GM21786 (cell line): ENCODE measurements at regions not wholly inside any gene's neighbourhood (a gene's known extent, or its start where the extent isn't known, plus 50 kb on each side); places are given as distances from the start of the nearest gene placed in this dataset.
"Not testable (repeated sequence)": the region's sequence is repeated elsewhere in the genome, so short reads cannot be mapped to it uniquely, and the experiment has no call there.

Experiments
- ATAC-seq: cut with Tn5 transposase; IDR thresholded peaks from one replicate; pipeline ENCODE4 v1.9.1; 2021; ENCODE audit not compliant: unreplicated experiment

- ATAC-seq: no peak
Observed at GRCh38 chr4:181827246-181827645, 416.0 kb upstream of the TENM3 start.

DNA sequence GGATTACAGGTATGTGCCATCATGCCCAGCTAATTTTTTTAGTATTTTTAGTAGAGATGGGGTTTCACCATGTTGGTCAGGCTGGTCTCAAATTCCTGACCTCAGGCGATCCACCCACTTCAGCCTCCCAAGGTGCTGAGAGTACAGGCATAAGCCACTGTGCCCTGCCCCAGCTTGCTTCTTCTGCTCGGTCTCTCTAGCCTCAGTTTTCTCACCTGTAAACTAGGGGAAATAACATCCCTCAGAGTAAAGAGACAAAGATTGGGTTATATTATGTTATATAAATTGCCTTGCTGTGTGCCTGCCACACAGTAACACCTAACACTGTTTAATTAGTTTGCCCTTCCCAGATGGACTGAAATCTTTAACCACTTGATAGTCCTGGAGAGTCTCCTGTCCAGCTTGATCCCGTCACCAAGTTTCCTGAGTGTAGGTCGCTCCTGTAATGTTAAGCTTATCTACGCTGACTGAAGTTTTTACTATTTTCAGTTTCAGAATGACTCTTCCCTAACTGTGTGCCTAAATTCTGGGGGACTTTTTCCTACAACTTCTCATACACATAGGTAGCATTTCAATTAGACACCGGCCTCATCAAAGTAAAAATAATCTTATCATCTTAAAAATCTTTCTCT lies 412.7 kb upstream of the TENM3 start:
- ATAC-seq: peak; percentile 68

DNA sequence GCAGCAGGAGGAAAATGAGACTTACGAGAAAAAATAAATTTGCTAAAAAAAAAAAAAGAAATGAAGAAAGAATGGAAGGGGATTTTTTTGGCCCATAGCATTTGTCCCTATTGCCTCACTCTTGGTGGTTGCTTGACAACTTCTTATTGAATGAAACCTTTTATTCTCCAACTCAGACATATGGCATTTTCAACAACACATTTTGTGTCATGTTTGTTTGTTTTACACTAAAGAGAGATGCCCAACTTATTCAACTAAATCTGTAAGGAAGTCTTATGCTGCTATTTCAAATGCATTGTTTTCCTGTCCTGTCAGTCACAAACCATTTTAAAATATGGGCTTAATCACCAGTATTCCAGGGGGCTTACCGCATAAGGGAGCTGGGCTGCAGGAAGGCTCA lies 409.1 kb upstream of the TENM3 start:
- no peak for ATAC-seq

GRCh38 chr4:181835348-181835747 lies 407.9 kb upstream of the TENM3 start:
- ATAC-seq: no peak

DNA sequence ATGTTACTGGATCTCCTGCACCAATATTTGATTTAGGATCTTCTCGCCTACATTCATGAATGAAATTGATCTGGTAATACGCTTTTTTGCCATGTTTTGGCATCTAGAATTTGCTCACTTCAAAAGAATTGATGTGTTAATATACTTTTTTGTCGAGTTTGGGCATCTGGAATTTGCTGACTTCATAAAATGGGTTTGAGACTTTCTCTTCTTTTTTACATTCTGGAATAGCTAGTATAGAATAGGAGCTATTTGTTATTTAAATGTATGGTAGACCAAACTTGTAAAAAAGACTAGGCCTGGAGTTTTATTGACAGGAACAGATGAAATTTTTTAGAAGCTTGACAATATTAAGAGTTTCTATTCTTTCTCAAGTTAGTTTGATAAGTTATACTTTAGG lies 404.9 kb upstream of the TENM3 start:
- no peak for ATAC-seq

DNA sequence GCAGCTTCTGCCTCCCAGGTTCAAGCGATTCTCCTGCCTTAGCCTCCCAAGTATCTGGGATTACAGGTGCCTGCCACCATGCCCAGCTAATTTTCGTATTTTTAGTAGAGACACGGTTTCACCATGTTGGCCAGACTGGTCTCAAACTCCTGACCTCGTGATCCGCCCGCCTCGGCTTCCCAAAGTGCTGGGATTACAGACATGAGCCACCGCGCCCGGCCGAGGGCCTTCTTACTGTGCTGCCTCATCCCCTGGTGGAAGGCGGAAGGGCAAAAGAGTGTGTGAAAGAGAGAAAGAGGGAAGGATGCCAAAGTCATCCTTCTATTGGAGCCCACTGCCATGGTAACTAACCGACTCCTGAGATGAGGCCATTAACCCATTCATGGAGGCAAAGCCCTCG lies 399.4 kb upstream of the TENM3 start:
- ATAC-seq: not testable (repeated sequence)

GRCh38 chr4:181845617-181846016 lies 397.6 kb upstream of the TENM3 start:
- no peak for ATAC-seq

DNA sequence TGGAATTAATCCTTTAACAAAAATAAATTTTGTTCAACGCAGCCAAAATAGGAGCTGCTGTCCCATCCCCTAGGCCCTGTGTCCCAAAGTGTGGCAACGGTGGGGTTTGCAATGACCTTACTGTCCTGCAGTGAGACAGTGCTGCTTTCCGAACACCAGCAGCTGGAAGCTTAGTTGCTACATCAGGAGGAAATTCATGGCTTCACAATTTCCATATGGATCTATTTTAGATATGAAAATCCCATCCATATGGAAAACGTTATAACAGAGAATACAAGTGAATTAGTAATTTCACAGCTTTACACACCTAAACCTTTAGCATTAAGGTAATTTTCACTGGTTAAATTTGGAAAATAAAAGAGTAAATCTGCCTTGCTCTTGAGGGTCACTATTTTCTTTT lies 396.3 kb upstream of the TENM3 start:
- ATAC-seq: no peak

GRCh38 chr4:181848357-181848756 lies 394.8 kb upstream of the TENM3 start:
- ATAC-seq: no peak

- no peak for ATAC-seq
Observed at GRCh38 chr4:181849472-181849871, 393.7 kb upstream of the TENM3 start.

DNA sequence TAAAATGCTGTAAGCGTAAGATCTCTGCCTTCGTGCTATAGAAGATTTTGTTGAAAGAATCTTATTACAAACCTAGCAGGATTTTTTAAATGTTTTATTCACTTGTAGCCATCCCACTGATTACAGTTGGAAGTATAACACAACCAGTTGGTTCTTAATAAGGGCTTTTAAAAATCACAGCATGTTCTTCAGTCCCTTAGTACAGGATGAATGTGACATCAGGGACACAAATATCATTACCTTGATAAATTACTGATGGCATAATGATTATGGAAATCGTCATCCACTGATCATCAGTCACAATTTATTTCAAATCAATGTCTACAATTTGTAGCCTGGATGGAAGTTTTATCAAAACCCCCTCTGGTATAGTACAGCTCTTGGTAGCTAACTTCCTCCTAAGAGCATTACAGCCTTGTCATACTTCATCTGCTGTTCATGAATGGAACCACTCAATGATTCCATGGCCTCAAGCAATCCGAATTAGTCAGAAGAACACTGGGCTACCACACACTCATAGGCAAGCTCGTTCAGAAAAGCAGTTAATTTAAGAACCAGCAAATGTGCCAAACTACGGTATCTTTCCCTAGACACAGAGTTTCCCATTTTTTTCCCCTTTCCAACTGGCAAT lies 389.2 kb upstream of the TENM3 start:
- ATAC-seq: no peak

DNA sequence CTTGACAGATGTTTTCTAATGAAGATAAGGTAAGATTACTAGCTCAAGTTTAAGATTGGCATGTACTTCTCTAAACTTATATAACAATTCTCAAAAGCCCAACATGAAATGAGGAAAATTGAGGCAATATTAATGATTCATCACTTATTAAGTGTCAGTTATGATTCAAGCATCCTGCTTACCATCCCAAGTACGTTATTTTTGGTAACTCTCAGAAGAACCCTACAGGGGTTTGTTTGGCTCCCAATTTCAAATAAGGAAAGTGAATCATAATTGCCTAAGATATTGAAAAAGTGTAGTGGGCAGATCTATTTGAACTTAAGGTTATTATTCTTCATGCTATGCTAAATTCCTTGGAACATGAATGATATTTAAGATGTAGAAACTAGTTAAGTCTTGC lies 387.9 kb upstream of the TENM3 start:
- ATAC-seq: no peak

DNA sequence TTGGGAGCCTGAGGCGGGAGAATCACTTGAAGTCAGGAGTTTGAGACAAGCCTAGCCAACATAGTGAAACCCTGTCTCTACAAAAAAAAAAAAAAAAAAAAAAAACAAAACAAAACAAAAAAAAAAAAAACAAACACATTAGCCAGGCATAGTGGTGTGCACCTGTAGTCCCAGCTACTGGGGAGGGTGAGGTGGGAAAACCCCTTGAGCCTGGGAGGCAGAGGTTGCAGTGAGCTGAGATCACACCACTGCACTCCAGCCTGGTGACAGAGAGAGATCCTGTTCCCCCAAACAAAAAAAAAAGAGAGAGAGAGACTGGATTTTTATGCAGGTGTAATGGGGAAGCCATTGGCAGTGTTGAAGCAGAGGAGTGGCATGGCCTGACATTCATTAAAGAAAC lies 385.7 kb upstream of the TENM3 start:
- ATAC-seq: not testable (repeated sequence)

DNA sequence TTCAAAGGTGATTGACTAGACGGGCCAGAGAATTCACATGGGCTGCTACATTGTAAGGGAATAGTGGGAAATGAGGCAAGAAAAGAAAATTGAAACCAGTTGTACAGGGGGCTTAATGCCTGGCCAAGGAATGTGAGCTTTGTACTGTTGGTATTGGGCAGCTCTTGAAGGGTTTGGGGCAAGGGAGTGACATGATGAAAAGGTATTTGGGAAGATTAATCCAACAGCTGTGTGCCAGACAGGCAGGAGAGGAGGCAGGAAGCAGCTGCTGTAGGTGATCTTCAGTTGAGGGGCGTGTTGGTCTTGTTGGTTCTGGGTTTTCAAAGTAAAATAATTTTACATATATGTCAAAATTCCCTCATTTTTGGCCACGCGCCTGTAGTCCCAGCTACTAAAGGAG lies 384.5 kb upstream of the TENM3 start:
- no peak for ATAC-seq

- ATAC-seq: no peak
Observed at GRCh38 chr4:181859439-181859838, 383.8 kb upstream of the TENM3 start.

- ATAC-seq: no peak
Observed at GRCh38 chr4:181860157-181860556, 383.0 kb upstream of the TENM3 start.

- ATAC-seq: no peak
Observed at GRCh38 chr4:181860668-181861067, 382.5 kb upstream of the TENM3 start.

GRCh38 chr4:181863856-181864255 lies 379.3 kb upstream of the TENM3 start:
- no peak for ATAC-seq

DNA sequence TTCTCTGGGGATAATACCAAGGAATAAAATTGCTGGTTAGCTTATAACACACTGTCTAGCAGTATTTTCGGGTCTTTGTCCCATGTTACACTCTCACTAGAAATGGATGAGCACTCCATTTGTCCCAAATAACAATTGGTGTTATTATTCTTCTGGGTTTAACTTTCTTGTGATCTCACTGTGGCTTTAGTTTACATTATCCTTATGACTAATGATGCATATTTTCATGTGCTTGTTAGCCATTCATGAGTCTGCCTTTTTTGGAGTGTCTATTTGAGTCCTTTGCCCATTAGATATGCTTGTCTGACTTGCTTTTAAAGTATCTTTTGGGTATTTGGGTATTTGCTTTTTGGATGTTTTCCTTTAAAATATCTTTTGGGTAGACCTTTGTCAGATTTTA lies 372.9 kb upstream of the TENM3 start:
- ATAC-seq: no peak

DNA sequence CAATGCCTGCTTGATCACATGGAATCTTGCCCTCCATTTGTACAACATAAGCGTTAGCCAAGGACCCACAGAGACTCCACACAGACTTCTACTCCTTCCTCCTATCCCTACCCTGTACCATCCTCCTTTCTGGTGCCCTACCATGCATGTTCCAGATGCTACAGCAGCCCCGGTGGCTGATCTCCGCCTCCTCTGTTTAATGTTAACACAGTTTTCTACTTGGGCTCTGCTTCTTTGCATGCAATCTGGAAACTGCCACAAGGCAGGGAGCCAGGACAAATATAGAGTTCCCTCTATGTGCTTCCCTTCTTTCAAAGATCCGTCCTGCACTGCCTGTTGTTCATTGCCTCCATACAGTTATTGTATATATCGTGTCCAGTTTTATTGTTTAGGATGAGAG lies 368.6 kb upstream of the TENM3 start:
- ATAC-seq: no peak

DNA sequence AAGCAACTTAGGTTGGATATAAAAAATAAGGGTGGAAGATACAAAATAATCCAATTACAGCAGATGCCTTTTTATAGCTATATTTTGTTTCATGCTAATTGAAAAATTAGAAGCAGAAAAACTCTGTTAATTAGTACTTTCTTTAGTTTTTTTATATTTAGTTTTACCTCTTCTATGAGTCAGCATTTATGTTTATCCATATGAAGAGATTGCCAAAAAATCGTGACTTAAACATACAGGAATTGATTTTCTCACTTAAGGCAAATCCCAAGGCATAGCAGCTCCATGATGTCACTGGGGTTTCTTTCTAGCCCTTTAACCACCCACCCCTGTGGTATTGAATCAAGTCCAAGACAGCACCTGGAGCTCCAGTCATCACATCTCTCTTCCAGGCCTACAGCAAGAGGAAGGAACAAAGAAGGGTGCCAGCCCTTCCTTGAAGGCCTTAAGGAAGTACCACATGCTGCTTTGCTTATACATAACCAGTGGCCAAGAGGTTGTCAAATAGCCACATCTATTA lies 365.8 kb upstream of the TENM3 start:
- ATAC-seq: no peak

- ATAC-seq: no peak
Observed at GRCh38 chr4:181890031-181890430, 353.2 kb upstream of the TENM3 start.

DNA sequence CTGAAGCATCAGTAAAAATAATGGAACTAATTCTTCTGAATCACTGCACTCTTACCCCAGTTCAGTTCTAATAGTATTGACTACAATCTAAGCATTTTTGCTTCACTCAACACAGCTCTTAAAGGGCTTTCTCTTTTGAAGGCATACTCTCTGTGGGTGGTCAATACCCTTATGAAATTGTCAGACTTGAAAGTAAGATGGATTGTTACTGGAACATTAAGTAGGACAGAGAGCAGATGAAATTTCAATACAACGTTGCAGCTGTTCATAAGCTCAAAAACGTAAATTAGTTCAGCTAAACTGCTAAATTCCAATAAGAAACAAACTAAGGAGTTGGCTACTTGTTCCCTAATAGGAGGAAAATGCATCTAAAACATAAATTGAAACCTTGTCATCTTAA lies 352.3 kb upstream of the TENM3 start:
- ATAC-seq: no peak
